ENCODE measurements at regions not wholly inside any gene's neighbourhood (a gene's known extent, or its start where the extent isn't known, plus 50 kb on each side); places are given as distances from the start of the nearest gene placed in this dataset.
A peak's percentile ranks its signal among the peaks of the same experiment; 100 is the strongest.
"Not testable (repeated sequence)": the region's sequence is repeated elsewhere in the genome, so short reads cannot be mapped to it uniquely, and the experiment has no call there.

GRCh38 chr2:64888591-64889309 is 100.4 kb upstream of the SLC1A4 start:
- no peak for DNase-seq

- DNase-seq, result no peak
These were observed 99.4 kb upstream of the SLC1A4 start for GRCh38 chr2:64889803-64890202.

- not testable (repeated sequence) for DNase-seq
These were observed 92.6 kb upstream of the SLC1A4 start for GRCh38 chr2:64896572-64896971.

GRCh38 chr2:64899081-64899865 is 89.9 kb upstream of the SLC1A4 start:
- no peak for DNase-seq

- DNase-seq, result not testable (repeated sequence)
These were observed 89.3 kb upstream of the SLC1A4 start for GRCh38 chr2:64899876-64900275.

GRCh38 chr2:64904413-64905329 is 84.5 kb upstream of the SLC1A4 start:
- no peak for DNase-seq

- DNase-seq, result no peak
These were observed 83.7 kb upstream of the SLC1A4 start for GRCh38 chr2:64905338-64906024.

- DNase-seq, result no peak
These were observed 82.2 kb upstream of the SLC1A4 start for GRCh38 chr2:64906853-64907536.

- DNase-seq, result no peak
These were observed 80.8 kb upstream of the SLC1A4 start for GRCh38 chr2:64908406-64908805.

- DNase-seq, result no peak
These were observed 78.7 kb upstream of the SLC1A4 start for GRCh38 chr2:64910523-64910922.

- no peak for DNase-seq
These were observed 78.2 kb upstream of the SLC1A4 start for GRCh38 chr2:64910972-64911433.

GRCh38 chr2:64913357-64913869 is 75.8 kb upstream of the SLC1A4 start:
- peak in 1 of 2 donors; percentile 23 for DNase-seq

- no peak for DNase-seq
These were observed 75.0 kb upstream of the SLC1A4 start for GRCh38 chr2:64914247-64914646.

- no peak for DNase-seq
These were observed 74.3 kb upstream of the SLC1A4 start for GRCh38 chr2:64914735-64915509.

GRCh38 chr2:64915510-64915900 is 73.7 kb upstream of the SLC1A4 start:
- DNase-seq, result no peak

- no peak for DNase-seq
These were observed 70.8 kb upstream of the SLC1A4 start for GRCh38 chr2:64918220-64918886.

- no peak for DNase-seq
These were observed 69.9 kb upstream of the SLC1A4 start for GRCh38 chr2:64919261-64919660.

GRCh38 chr2:64922482-64923384 is 66.5 kb upstream of the SLC1A4 start:
- no peak for DNase-seq

GRCh38 chr2:64923385-64923710 is 65.9 kb upstream of the SLC1A4 start:
- DNase-seq, result no peak
